Neural cell (in vitro differentiated cells): ENCODE measurements at regions not wholly inside any gene's neighbourhood (a gene's known extent, or its start where the extent isn't known, plus 50 kb on each side); places are given as distances from the start of the nearest gene placed in this dataset.

ENCODE experiments used
- TAF1 ChIP-seq: IDR thresholded peaks from 2 replicates; pipeline ENCODE4 v1.6.1; 2012; ENCODE audit warnings: low read depth
- TF ChIP-seq, protein P1 (sequence below): fragments of 450-650 bp; IDR thresholded peaks from 2 replicates; pipeline ENCODE4 v1.5.1; 2014; ENCODE audit warnings: antibody characterized with exemption, mild to moderate bottlenecking, moderate library complexity; ENCODE audit not compliant: poor library complexity, severe bottlenecking

DNA sequence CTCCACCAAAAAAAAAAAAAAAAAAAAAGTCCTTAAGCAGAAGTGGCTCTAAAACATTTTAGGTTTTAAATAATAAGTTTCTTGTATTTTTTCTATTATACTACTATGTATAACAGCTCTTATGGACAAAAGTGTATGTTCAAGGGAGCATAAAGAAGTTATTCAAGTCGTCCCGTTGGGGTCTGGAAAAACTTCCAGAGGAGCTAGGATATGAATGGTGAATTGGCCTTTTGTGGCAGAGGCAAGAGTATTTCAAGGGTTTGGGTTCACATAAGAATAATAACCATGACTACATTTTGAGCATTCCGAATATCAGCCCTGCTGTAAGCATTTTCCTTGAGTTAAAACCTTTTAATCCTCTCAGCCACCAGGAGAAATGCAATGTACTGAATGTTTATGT, 50.6 kb upstream of the ARHGAP42 start:
- TF ChIP-seq, protein P1, sequence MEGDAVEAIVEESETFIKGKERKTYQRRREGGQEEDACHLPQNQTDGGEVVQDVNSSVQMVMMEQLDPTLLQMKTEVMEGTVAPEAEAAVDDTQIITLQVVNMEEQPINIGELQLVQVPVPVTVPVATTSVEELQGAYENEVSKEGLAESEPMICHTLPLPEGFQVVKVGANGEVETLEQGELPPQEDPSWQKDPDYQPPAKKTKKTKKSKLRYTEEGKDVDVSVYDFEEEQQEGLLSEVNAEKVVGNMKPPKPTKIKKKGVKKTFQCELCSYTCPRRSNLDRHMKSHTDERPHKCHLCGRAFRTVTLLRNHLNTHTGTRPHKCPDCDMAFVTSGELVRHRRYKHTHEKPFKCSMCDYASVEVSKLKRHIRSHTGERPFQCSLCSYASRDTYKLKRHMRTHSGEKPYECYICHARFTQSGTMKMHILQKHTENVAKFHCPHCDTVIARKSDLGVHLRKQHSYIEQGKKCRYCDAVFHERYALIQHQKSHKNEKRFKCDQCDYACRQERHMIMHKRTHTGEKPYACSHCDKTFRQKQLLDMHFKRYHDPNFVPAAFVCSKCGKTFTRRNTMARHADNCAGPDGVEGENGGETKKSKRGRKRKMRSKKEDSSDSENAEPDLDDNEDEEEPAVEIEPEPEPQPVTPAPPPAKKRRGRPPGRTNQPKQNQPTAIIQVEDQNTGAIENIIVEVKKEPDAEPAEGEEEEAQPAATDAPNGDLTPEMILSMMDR, result no peak
- no peak for TF ChIP-seq TAF1
